Panc1 (cell line): ENCODE measurements at regions not wholly inside any gene's neighbourhood (a gene's known extent, or its start where the extent isn't known, plus 50 kb on each side); places are given as distances from the start of the nearest gene placed in this dataset.

ENCODE experiments used
- ATAC-seq: fragments of 200-7000 bp; cut with Tn5 transposase; 2 replicates; pipeline ENCODE4 v1.9.1; 2020; ENCODE audit warnings: mild to moderate bottlenecking, moderate library complexity
- BruUV-seq: library from RNA; stranded (reverse); fragments of 400-500 nt; replicated peaks from 2 replicates; lab custom pipeline; 2021; lab: Mats Ljungman, UMichigan
- CTCF ChIA-PET: fragments of 300-600 bp; sonication (Branson Sonifier 250); formaldehyde crosslinking; loops from one replicate; lab custom pipeline; 2022; ENCODE audit warnings: antibody characterized with exemption; lab: Charles Lee
- POLR2A ChIA-PET: fragments of 300-600 bp; sonication (Branson Sonifier 250); formaldehyde crosslinking; loops from one replicate; lab custom pipeline; 2022; ENCODE audit warnings: antibody characterized with exemption; lab: Charles Lee
- DNase-seq: peaks from one replicate; pipeline ENCODE4 v3.0.0-alpha.2; 2010; ENCODE audit warnings: low read depth, low spot score
- H3K27ac ChIP-seq: 2 replicates; pipeline ENCODE4 v1.5.1; 2011; ENCODE audit warnings: mild to moderate bottlenecking, low read length, inconsistent platforms
- H3K27me3 ChIP-seq: fragments of 200-500 bp; sonication (Bioruptor generic); 2 replicates; pipeline ENCODE4 v1.6.0; 2014; ENCODE audit warnings: low read length, inconsistent platforms; ENCODE audit not compliant: control insufficient read depth, insufficient read depth
- H3K36me3 ChIP-seq: fragments of 200-500 bp; sonication (Bioruptor generic); 2 replicates; pipeline ENCODE4 v1.5.1; 2014; ENCODE audit warnings: inconsistent platforms, mild to moderate bottlenecking, low read length, moderate library complexity; ENCODE audit not compliant: control insufficient read depth, insufficient read depth
- H3K4me1 ChIP-seq: 2 replicates; pipeline ENCODE4 v1.5.1; 2011; ENCODE audit warnings: inconsistent platforms, mild to moderate bottlenecking, low read length, moderate library complexity; ENCODE audit not compliant: control insufficient read depth, insufficient read depth
- H3K4me3 ChIP-seq, 2 experiments: 2 replicates each; pipeline ENCODE4 v1.5.1; 2011 to 2012; ENCODE audit warnings: low read depth in 2 of 2, low read length in 2 of 2, mild to moderate bottlenecking in 2 of 2, inconsistent platforms in 1 of 2, moderate library complexity in 1 of 2
- H3K9me3 ChIP-seq: fragments of 200-500 bp; sonication (Bioruptor generic); 2 replicates; pipeline ENCODE4 v1.5.1; 2014; ENCODE audit warnings: low read depth, mild to moderate bottlenecking, inconsistent platforms, low read length, moderate library complexity; ENCODE audit not compliant: control insufficient read depth, insufficient read depth
- CTCF ChIP-seq: fragments of 450-650 bp; IDR thresholded peaks from 2 replicates; pipeline ENCODE4 v1.5.1; 2017; ENCODE audit warnings: mild to moderate bottlenecking
- POLR2AphosphoS5 ChIP-seq: IDR thresholded peaks from 2 replicates; pipeline ENCODE4 v1.6.1; 2012; ENCODE audit warnings: mild to moderate bottlenecking, low read depth, low read length, moderate library complexity
- REST ChIP-seq, 2 experiments: IDR thresholded peaks; 2 replicates each; pipeline ENCODE4 v1.6.1; 2011 to 2012; ENCODE audit warnings: low read depth in 2 of 2, control low read depth in 1 of 2, low read length in 1 of 2, mild to moderate bottlenecking in 1 of 2, moderate library complexity in 1 of 2; ENCODE audit not compliant: insufficient read depth in 1 of 2
- SIN3A ChIP-seq: IDR thresholded peaks from 2 replicates; pipeline ENCODE4 v1.6.1; 2012; ENCODE audit warnings: low read depth, mild to moderate bottlenecking, low read length, moderate library complexity, borderline replicate concordance; ENCODE audit not compliant: insufficient read depth
- TCF7L2 ChIP-seq: IDR thresholded peaks from 2 replicates; pipeline ENCODE4 v1.6.1; 2011; ENCODE audit warnings: mild to moderate bottlenecking, low read depth, low read length, inconsistent platforms
- in situ Hi-C: cut with HindIII; loops from 2 replicates; pipeline ENCODE4 v1.10.0; 2016; ENCODE audit warnings: low sequenced_read_pairs, low pct_unique_long_range_greater_than_20kb
- intact Hi-C: fragments of 100-400 bp; cut with micrococcal nuclease; formaldehyde crosslinking; loops from one replicate; pipeline ENCODE4 v1.10.0; 2022; ENCODE audit not compliant: unreplicated experiment

- Histone ChIP-seq H3K4me3 (no peak overlapping the region), H3K36me3 (no peaks in the 10 kb centered on the region), H3K9me3 (no peaks in the 10 kb centered on the region), H3K4me1 (no peaks in the 10 kb centered on the region), H3K27ac (no peak overlapping the region), H3K27me3 (no peaks in the 10 kb centered on the region)
- BruUV-seq = no TSS peak
- ChIA-PET CTCF (interaction anchor here (0.5 kb wide), 1 partner anchor 460 kb away, joined by 3 read pairs; no protein-coding TSS in a partner anchor), POLR2A (interaction anchor here (0.7 kb wide), 1 partner anchor 244 kb away, joined by 4 read pairs; no protein-coding TSS in a partner anchor)
- TF ChIP-seq CTCF (no peak), REST (IDR thresholded peaks at IDR 0.05; ENCODE audit: insufficient read depth in 1 of 2, low read depth in 2 of 2, low read length in 1 of 2) (no peak), POLR2AphosphoS5 (no peak), TCF7L2 (no peak), SIN3A (no peak)
- in situ Hi-C loops = no loop called here
- intact Hi-C loops = no loop called here
- no peak for ATAC-seq
- DNase-seq = no peak
These were observed 195.1 kb upstream of the TOX3 start for GRCh38 chr16:52742052-52742451.

- BruUV-seq = no TSS peak
- in situ Hi-C loops = no loop called here
- CTCF ChIA-PET = no interaction called here
These were observed 194.4 kb upstream of the TOX3 start for GRCh38 chr16:52741351-52741750.

More at GRCh38 chr16:52741351-52741750, 194.4 kb upstream of the TOX3 start:
- DNase-seq (no peak), ATAC-seq (no peak)
- Histone ChIP-seq H3K4me3 (no peak overlapping the region), H3K9me3 (no peaks in the 10 kb centered on the region), H3K27ac (no peak overlapping the region), H3K27me3 (no peaks in the 10 kb centered on the region), H3K4me1 (no peaks in the 10 kb centered on the region), H3K36me3 (no peaks in the 10 kb centered on the region)
- intact Hi-C loops = no loop called here
- POLR2A ChIA-PET = no interaction called here
- TF ChIP-seq REST (IDR thresholded peaks at IDR 0.05; ENCODE audit: insufficient read depth in 1 of 2, low read depth in 2 of 2, low read length in 1 of 2) (no peak), TCF7L2 (no peak), POLR2AphosphoS5 (no peak)
